GM12891 (cell line): ENCODE measurements at regions not wholly inside any gene's neighbourhood (a gene's known extent, or its start where the extent isn't known, plus 50 kb on each side); places are given as distances from the start of the nearest gene placed in this dataset.
"Not testable (repeated sequence)": the region's sequence is repeated elsewhere in the genome, so short reads cannot be mapped to it uniquely, and the experiment has no call there.

ENCODE experiments used
- POLR2A ChIP-seq: IDR thresholded peaks from 2 replicates; pipeline ENCODE4 v1.6.1; 2011; ENCODE audit warnings: low read depth, low read length, control low read depth
- POLR2AphosphoS5 ChIP-seq: IDR thresholded peaks from 2 replicates; pipeline ENCODE4 v1.6.1; 2011; ENCODE audit warnings: low read depth, low read length, control low read depth
- POU2F2 ChIP-seq: IDR thresholded peaks from 2 replicates; pipeline ENCODE4 v1.6.1; 2011; ENCODE audit warnings: low read depth, mild to moderate bottlenecking, control low read depth, low read length, moderate library complexity
- SPI1 ChIP-seq: IDR thresholded peaks from 2 replicates; pipeline ENCODE4 v1.6.1; 2011; ENCODE audit warnings: low read depth, low read length, control low read depth
- TAF1 ChIP-seq: IDR thresholded peaks from 2 replicates; pipeline ENCODE4 v1.6.1; 2011; ENCODE audit warnings: low read depth, low read length, control low read depth

DNA sequence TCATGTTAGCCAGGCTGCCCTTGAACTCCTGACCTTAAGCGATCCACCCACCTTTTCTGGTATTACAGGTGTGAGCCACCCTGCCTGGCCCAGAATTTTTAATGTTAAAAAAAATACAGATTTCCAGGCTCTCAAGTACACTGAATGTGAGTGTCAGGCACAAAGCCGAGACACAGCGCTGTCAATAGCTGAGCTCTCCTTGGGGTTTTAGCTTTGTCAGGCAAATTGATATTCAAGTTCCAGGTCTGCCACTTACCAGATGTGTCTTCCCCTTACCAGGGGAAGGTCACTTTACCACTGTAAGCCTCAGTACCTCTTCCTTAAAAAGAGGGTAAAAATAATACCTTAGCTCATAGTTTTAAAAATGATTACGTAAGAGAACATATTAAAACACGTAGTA, 71.6 kb upstream of the LRRC37A2 start:
- TF ChIP-seq POLR2A, POU2F2, TAF1, POLR2AphosphoS5, SPI1: not testable (repeated sequence)
